K562 (cell line): ENCODE measurements at regions not wholly inside any gene's neighbourhood (a gene's known extent, or its start where the extent isn't known, plus 50 kb on each side); places are given as distances from the start of the nearest gene placed in this dataset.

ENCODE experiments used
- ATF6 ChIP-seq: sonication (generic); formaldehyde crosslinking; IDR thresholded peaks from 2 replicates; pipeline ENCODE4 v1.4.0; 2020; ENCODE audit warnings: mild to moderate bottlenecking, missing genetic modification reagents
- CTCF ChIP-seq, 3 experiments: IDR thresholded peaks in 2 of 3; conservative IDR thresholded peaks in 1 of 3; 2 replicates each; pipeline ENCODE4 v1.5.1; 2011 to 2012; ENCODE audit warnings: low read length in 3 of 3, mild to moderate bottlenecking in 3 of 3, control low read depth in 2 of 3, improper control_type of control experiment in 1 of 3, inconsistent platforms in 1 of 3, low read depth in 1 of 3, mixed read lengths in 1 of 3, moderate library complexity in 1 of 3; ENCODE audit not compliant: insufficient read depth in 2 of 3
- REST ChIP-seq, 2 experiments: fragments of 450-650 bp; formaldehyde crosslinking in 1 of 2; IDR thresholded peaks; 2 replicates each; pipeline versions ENCODE4 v1.4.0 to v1.6.1; 2014 to 2020; ENCODE audit warnings: mild to moderate bottlenecking in 2 of 2, borderline replicate concordance in 1 of 2, low read depth in 1 of 2
- ZBTB33 ChIP-seq: sonication (generic); formaldehyde crosslinking; IDR thresholded peaks from 2 replicates; pipeline ENCODE4 v1.8.1; 2023; ENCODE audit warnings: mild to moderate bottlenecking, missing genetic modification reagents
- ZBTB7A ChIP-seq: IDR thresholded peaks from 2 replicates; pipeline ENCODE4 v1.6.1; 2011; ENCODE audit warnings: low read depth, mild to moderate bottlenecking, low read length, moderate library complexity, borderline replicate concordance; ENCODE audit not compliant: control insufficient read depth
- ZFP91 ChIP-seq: sonication (generic); formaldehyde crosslinking; IDR thresholded peaks from 2 replicates; pipeline ENCODE4 v1.8.0; 2022; ENCODE audit warnings: mild to moderate bottlenecking, missing genetic modification reagents

- no peak for TF ChIP-seq ZBTB33 (CRISPR knock-in tag)
- TF ChIP-seq CTCF (IDR thresholded peaks at IDR 0.05 in 2 of 3, conservative IDR thresholded peaks at IDR 0.05 in 1 of 3; ENCODE audit: insufficient read depth in 2 of 3, low read depth in 1 of 3, low read length in 3 of 3), result no peak
- no peak for TF ChIP-seq ZFP91 (CRISPR knock-in tag)
- no peak for TF ChIP-seq ATF6 (CRISPR knock-in tag)
- TF ChIP-seq ZBTB7A, result no peak
- TF ChIP-seq REST (IDR thresholded peaks at IDR 0.05; ENCODE audit: borderline replicate concordance), result no peak
- no peak for TF ChIP-seq REST (CRISPR knock-in tag; IDR thresholded peaks at IDR 0.05; ENCODE audit: low read depth)
Measured at GRCh38 chr20:57996936-57997890, 231.2 kb downstream of the ANKRD60 start.
